Globus pallidus (tissue), 1 donor: ENCODE measurements at regions not wholly inside any gene's neighbourhood (a gene's known extent, or its start where the extent isn't known, plus 50 kb on each side); places are given as distances from the start of the nearest gene placed in this dataset.
"Not testable (repeated sequence)": the region's sequence is repeated elsewhere in the genome, so short reads cannot be mapped to it uniquely, and the experiment has no call there.

Experiments used
- DNase-seq: peaks from one replicate; pipeline ENCODE4 v3.0.0-alpha.2; 2015; ENCODE audit warnings: low spot score

DNA sequence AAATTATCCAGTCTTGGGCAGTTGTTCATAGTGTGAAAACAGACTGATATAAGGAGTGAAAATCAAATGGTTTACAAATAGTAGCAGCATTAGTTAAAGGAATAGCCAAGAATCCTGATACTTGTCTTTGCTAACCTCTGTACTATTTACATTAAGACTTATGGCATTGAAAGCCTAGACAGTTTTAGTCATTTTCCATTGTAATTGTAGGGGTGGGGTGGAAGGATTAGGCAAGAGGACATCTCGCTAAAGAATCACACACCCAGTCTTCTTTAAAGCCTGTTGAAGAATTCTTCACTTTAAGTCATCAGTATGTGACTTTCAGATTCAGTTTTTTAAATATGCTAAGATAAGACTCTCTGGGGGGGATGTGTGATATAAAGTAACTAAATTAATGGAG, 207.5 kb upstream of the PHACTR1 start:
- DNase-seq = no peak

DNA sequence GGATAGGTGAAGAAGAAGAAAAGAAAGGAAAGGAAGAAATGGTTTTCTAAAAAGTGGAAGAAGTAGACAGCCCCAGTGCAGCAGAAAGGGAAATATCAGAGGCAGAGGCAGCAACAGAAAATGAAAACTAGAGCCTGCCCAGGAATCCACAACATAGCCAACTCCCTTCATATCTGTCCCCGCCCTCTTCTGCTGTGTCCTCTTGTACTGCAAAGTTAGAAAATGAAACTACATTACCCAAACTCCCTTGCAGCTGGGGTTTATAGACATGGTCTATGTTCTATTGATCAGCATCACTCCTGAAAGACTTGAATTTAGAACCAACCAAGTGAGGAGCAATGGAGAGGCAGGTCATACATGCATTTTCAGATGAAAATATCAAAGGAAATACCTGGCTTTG, 200.5 kb upstream of the PHACTR1 start:
- DNase-seq = no peak

DNA sequence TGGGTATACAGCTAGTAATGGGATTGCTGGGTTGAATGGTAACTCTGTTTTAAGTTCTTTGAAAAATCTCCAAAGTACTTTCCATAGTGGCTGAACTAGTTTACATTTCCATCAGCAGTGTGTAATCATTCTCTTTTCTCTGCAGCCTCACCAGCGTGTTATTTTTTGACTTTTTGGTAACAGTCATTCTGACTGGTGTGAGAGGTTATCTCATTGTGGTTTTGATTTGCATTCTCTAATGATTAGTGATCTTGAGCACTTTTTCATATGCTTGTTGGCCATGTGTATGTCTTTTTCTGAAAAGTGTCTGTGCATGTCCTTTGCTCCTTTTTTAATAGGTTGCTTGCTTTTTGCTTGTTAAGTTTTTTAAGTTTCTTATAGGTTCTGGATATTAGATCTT, 194.2 kb upstream of the PHACTR1 start:
- no peak for DNase-seq

DNA sequence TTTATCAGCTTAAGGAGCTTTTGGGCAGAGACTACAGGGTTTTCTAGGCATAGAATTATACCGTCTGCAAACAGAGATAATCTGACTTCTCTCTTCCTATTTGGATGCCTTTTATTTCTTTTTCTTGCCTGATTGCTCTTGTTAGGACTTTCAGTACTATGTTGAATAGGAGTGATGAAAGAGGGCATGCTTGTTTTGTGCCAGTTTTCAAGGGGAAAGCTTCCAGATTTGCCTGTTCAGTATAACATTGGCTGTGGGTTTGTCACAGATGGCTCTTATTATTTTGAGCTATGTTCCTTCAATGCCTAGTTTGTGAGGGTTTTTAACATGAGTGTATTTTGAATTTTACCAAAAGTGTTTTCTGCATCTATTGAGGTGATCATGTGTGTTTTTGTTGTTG, 192.8 kb upstream of the PHACTR1 start:
- DNase-seq = no peak

DNA sequence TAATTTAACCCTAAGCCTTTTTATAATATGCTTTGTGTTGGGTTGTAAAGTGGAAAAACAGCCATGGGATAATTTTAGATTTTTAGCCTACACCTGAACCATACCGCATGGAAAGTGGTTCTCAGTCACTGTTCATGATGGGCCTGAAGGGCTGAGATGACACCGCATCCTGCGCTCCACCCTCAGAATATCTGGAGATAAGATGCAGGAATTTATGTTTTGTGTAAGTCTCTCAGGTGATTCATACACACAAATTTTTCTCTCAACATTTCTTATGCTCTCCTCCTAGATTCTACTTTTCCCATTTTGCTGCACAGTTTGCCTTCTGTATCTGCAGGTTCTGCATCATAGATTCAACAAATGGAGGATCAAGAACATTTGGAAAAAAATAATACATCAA, 191.3 kb upstream of the PHACTR1 start:
- DNase-seq = no peak

DNA sequence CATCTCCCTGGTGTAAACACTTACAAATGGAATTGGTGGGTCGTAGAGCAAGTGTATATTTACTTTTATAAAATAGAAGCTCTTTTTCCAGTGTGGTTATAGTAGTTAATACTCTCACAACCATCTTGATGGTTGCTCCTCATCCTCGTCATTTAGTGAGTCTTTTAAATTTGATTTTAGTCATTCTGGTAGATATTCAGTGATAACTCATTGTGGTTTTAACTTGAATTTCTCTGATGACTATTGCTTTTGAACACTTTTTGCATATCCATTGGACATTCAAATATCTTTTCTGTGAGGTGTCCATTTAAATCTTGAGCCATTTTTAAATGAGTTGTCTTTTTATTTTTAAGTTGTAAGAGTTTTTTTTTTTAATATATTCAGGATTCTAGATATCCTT, 189.2 kb upstream of the PHACTR1 start:
- no peak for DNase-seq

DNA sequence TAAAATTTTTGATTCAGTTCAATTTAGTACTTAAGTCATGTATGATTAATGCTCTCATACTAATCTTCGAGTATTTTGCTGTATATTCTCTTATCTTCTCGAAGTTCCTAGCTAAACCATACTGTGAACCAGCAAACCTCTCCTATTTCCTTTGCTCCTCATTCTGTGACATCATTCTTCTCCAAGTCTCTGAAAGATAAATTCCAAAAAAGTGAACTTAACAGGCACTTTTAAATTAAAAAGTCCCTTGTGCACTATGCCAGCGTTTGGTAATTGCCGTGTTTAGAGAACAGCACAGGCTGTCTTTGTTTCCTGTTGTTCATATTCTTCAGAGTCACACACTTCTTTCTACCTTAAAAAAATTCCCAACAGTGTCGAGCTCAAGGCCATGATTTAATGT, 188.4 kb upstream of the PHACTR1 start:
- DNase-seq = no peak

DNA sequence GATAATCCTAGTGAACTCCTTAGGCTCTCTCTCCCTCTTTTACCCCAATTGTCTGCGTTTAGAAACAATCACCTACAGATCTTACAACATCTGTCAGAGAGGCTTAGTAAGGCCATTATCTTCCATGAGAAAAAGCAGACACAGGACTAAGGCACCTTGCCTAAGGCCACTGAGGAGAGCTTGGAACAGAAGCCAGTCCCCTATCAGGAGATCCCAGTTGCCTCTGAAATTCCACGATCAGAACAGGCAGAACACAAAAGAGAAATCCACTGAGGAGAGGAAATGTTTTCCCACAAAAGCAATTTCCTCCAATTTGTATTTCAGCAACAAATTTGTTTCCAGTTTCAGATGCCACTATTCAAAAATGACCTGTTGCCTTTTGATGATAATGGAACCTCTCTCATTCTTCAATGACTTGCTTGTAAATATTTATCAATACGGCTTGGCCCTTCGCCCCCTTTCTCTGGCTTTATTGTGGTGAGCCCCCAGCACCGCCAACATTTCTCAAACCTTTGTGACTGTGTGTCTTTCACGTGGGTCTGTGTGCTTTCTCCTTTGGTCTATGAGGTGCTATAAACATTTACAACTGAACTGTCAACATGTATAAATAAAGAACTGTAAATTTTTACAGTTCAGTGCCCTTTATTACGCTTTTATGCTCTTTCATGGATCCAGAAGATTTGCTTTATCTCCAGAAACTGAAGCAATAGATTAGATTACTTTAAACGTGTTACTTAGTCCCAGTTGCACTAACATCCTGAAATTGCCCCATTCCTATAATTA, 187.8 kb upstream of the PHACTR1 start:
- no peak for DNase-seq

DNA sequence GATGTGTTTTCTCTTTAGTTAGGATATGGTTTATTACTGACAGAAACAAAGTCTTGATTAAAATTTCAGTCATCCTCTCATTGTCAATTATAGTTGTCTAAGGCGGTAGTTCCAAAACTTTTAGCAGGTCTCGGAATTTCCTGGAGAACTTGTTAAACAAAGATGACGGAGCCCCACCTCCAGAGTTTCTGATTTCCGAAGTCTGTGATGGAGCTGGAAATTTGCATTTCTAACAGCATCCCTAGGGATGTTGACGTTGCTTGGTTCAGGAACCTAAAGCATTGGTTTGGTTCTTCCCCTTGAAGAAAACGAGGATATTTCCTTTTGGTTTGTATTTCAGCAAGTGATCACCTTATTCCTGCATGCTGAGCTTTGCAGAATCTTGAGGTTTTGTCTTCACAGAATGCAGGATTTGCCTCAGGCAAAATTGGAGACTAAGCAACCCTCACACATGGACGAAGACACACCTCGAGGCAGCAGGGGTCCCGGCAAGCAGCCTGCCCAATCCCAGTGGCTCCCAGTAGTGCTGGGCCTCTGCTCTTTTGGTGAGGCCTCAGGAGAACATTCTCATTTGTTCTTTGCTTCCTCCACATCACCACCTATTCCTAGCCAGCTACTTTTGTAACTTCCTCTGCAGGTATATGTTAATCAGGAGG, 187.1 kb upstream of the PHACTR1 start:
- no peak for DNase-seq

DNA sequence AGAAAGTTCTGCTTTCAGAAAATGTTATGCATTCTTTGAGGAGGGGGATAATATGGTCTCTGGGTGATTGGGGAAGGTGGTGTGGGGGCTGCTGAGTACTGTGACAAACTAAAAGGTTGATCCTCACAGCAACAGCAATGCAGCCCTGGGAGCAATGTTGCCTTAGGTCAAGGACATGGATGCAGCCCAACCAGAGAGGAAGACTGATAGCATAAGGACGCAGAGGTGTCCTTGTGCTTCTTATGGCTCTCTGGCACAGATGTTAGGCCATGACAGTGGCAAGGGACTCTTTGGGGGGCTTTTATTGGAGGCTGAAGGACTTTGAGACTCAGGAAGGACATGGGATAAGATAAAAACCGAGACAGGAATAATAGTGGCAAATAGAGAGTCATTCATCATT, 186.2 kb upstream of the PHACTR1 start:
- no peak for DNase-seq

DNA sequence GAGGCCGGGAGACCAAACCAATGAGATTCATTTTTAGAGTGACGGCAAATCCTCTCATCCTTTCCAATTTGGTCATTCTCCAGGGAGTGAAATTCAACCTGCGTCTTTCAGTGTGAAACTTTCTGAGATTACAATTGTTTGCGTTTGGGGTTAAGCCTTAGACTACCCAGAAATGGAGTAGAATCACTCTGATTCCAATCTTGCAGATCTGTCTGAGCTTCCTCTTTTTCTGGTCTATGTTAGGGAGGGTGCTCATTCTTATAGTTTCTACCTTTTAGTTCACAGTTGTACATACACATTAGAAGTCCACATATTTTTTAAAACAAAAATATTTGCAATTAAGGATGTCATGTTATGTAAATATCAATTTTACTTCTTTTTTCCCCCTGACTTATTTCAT, 183.0 kb upstream of the PHACTR1 start:
- DNase-seq = no peak

DNA sequence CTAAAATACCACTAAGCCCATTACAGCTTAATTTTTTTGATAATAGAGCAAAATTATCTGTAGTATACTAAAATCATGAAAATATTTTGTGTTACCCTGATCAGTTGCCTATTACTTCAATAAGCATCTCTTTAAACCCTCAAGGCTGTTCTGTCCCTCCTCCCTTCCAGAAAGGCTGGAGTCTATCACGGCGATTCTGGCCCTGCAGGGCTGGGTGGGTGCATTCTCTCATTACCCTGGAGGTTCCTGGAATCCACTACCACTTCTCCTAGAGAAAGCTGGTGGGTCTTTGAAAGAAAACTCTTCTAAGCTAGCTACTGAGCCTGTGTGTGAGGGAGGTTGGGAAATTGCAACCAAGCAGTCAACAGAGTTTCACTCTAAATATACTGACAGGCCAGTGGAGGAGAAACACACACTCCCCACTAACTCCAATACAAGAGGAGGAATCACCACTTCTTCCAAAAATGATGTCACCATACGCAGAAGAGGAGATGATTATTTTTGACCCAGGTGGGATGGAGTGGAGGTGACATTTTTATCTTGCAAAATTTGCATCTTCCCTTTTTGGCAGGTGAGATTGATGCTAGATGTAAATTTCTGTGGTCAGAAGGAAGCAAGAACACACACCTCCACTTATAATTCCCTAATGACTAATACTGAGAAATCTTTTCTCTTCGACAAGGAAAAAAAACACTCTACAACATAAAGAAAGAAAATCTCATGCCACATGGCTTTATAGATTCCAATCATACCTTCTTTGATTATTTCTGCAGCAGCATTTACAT, 182.3 kb upstream of the PHACTR1 start:
- DNase-seq = no peak

DNA sequence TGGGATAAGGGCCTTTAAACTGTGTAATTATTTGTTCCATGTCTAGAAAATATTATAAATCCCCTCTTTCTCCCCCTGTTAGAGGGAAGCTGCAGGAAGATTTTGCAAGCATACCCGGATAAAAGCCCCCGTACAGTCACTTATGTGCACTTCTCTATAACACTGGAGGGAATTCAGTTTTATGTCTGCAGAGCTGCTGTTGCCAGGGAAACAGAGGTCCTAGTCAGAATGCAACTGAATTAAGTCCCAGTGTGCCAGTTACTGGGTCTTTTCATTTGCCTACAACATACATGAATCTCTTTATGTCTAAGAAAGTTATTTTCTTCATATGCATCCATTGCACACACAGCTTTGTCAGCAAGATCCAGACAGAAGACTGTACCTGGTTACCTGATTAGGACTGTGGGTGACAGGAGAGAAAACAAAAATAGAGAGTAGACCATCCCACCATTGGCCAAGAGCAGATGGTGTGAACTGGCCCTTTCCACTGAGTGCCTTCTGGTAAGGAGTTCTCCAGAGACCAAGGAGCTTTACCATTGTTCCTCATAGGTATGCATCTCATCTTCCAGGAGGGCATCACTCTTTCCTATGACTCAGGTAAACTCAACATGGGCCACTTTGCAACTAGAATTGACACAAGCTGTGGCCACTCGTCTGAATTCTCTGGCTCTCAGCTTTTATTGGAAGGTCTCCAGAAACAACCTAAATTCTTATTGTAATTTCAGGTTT, 180.8 kb upstream of the PHACTR1 start:
- DNase-seq = no peak

DNA sequence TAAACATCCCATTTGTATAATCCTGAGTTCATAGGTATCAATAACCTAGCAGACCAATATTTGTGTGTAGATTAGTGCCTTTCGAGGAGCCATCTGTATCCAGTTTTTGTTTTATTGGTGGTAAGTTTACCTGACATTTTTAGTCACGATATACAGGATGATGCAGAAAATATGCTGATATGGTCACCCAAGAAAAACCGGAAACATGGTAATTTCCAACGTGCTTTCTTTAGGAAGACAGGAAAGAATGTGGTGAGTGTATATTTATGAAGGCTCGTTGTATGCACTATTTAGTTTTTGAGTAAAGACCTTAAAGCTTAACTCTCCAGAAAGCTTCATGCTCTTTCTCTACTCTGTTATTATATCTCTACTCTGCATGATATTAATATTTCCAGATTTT, 180.2 kb upstream of the PHACTR1 start:
- DNase-seq = no peak

DNA sequence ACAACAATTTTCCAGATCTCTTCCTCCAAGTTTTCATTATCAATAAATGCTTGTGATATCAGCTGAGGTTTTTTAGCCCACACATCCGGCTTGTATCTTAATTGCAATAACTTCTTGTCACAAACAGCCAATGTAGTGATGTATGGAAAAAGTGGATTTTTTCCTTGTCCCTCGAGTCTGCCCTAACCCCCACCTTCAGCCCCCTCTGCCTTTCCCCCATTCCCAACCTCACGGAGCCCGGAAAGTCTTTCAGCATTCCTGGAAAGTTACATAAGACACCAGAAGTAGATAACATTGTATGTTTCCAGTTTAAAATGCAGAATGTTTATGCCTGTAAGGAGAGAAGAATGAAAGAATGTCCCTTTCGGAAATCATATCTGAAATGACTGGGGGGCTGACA, 179.2 kb upstream of the PHACTR1 start:
- no peak for DNase-seq

DNA sequence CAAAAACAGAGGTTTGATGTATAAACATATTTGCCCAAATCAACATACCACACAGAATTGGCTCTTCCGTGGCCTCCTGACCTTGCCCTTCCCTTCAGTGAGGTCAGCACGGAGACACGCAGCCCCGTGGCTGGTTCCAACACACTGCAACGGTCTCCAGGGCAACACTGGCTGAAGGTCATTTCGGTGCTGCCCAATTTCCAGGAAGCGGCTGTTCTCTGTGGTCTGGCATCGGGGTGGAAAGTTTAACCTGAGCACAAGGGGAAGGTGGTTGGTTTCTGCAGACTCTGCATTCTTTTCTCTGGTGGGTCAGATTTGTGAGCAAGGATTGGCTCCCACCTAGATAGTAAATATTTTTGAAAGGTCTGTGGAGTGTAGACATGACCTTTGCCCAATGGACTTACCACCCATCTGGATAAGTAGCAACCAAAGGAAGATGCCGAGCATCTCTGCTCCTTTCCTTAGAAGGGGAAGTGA, 177.6 kb upstream of the PHACTR1 start:
- DNase-seq = no peak

DNA sequence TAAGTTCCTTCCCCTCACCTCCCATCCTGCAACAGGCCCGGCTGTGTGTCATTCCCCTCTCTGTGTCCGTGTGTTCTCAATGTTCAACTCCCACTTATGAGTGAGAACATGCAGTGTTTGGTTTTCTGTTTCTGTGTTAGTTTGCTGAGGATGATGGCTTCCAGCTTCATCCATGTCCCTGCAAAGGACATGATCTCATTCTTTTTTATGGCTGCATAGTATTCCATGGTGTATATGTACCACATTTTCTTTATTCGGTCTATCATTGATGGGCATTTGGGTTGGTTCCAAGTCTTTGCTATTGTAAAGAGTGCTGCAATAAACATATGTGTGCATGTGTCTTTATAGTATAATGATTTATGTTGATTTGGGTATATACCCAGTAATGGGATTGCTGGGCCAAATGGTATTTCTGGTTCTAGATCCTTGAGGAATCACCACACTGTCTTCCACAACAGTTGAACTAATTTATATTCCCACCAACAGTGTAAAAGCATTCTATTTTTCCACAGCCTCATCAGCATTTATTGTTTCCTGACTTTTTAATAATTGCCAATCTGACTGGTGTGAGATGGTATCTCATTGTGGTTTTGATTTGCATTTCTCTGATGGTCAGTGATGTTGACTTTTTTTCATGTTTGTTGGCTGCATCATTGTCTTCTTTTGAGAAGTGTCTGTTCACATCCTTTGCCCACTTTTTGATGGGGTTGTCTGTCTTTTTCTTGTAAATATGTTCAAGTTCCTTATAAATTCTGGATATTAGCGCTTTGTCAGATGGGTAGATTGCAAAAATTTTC, 174.1 kb upstream of the PHACTR1 start:
- DNase-seq = not testable (repeated sequence)

DNA sequence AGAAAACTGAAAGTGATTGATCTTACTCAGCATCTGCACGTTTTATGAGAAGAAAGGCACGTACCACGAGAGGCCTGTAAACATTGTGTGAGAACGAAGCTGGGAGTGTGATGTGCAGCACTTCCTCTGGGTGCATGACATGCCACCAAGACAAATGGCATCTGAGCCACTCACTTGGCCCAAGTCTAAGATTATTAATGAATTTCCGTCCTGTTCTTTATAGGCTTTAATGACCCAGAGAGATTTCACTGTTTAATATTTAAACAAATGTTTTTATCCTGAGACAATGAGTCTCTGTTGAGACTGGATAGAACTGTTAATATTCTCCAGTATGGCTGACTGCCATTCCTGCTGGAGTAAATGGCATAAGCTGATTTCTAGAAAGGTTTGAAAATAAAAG, 172.6 kb upstream of the PHACTR1 start:
- DNase-seq = no peak

DNA sequence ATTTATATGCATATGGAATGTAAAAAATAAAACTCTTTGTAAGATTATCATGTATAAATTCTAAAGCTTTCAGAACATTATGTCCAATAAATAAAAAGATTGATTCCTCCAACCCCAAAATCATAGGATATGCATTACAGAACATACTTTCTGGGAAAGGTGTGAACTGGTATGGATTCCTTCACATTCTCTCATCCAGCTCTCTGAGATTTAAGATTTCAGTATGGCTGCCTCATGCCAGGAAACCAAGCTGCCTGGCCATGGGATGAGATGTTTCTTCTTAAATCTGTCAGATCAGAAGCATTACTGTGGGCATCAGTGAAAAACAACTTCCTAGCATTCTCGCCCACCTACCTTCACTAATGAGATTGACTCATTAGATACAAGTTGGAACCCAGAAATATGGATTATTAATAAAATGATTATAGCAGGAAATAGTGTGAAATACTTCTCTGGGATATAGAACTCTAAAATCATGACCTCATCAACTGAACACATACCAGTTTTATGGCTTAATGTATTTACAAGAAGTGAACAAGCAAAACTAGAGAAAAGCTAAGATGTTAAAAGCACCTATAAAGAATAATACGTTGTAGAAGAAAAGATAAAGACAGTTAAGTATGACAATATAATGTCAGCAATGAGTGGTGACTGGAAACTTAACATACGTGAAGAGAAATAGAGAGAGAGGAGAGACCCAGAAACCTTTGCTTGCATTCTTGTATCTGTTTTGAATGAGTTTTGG, 171.6 kb upstream of the PHACTR1 start:
- no peak for DNase-seq

DNA sequence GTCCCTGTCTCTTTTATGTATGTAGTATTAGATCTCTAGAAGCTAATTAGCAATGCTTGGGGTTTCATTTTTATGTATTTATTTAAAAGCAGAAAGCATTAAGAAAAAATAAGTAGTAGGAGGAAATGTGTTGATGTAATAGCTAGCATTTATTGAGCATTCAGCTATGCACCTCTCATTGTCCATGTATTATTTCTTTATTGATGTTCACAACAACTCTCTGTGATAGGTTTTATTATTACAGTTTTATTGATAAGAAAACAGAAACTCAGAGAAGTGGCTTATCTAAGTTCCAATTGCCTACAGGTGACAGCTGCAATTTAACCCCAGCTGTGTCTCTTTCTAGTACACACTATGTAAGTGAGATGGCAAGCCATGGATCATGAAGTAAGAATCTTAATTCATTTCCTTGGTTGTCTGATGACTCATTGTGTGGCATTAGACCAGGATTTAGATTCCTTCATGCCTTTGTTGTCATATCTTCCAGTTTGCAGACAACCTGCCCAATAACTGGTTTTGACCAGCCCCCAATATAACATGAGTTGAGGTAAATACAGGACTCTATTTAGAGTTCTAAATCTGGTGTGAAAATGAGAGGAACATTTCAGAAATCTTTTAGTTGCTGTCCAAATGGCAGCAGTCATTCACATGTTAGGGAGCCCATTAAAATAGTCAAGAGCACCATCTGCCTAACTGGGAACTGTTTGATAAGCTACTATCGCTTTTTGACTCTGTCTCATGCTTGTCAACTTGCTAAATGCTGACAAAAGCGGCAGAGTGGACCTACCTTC, 170.8 kb upstream of the PHACTR1 start:
- DNase-seq = no peak
